HCT116 (cell line): ENCODE measurements at regions not wholly inside any gene's neighbourhood (a gene's known extent, or its start where the extent isn't known, plus 50 kb on each side); places are given as distances from the start of the nearest gene placed in this dataset.

Experiments used
- ATAC-seq: fragments of 200-7000 bp; cut with Tn5 transposase; 2 replicates; pipeline ENCODE4 v1.9.1; 2020; ENCODE audit warnings: mild to moderate bottlenecking, moderate library complexity
- BruUV-seq: library from RNA; stranded (reverse); fragments of 400-500 nt; replicated peaks from 2 replicates; lab custom pipeline; 2021; lab: Mats Ljungman, UMichigan
- CTCF ChIA-PET: fragments of 300-600 bp; sonication (Branson Sonifier 250); formaldehyde crosslinking; loops from one replicate; lab custom pipeline; 2021; ENCODE audit warnings: antibody characterized with exemption; lab: Charles Lee
- POLR2A ChIA-PET: fragments of 300-600, 350-600 bp; sonication (Branson Sonifier 250); formaldehyde crosslinking; loops from one replicate; lab custom pipeline; 2021; ENCODE audit warnings: antibody characterized with exemption; lab: Charles Lee
- RAD21 ChIA-PET, 2 experiments: fragments of 300-600 bp; sonication (Branson Sonifier 250); formaldehyde crosslinking; loops; one replicate each; lab custom pipeline; 2023; ENCODE audit warnings: low total read pairs in 2 of 2; ENCODE audit not compliant: uncharacterized antibody in 2 of 2, unreplicated experiment in 2 of 2, low non-redundant PET in 1 of 2; lab: Charles Lee
- DNase-seq: peaks from one replicate; pipeline ENCODE4 v3.0.0-alpha.2; 2010; ENCODE audit warnings: low read depth, low spot score
- H2AFZ ChIP-seq: fragments of 200-600 bp; shearing (Covaris generic), sonication (generic); 2 replicates; pipeline ENCODE4 v1.6.1; 2017; ENCODE audit warnings: low read depth, mixed run types, mixed read lengths, antibody characterized with exemption, low read length; ENCODE audit not compliant: poor library complexity, severe bottlenecking
- H3K27ac ChIP-seq: 2 replicates; pipeline ENCODE4 v1.5.1; 2012; ENCODE audit warnings: low read depth, low read length
- H3K27me3 ChIP-seq: fragments of 200-600 bp; sonication (generic); 2 replicates; pipeline ENCODE4 v1.6.1; 2016; ENCODE audit warnings: mixed run types, low read length, mixed read lengths; ENCODE audit not compliant: insufficient read depth
- H3K36me3 ChIP-seq, 2 experiments: fragments of 200-500 bp in 1 of 2; fragments of 200-600 bp in 1 of 2; sonication (Bioruptor generic) in 1 of 2; sonication (generic) in 1 of 2; 2 replicates each; pipeline versions ENCODE4 v1.5.1 to v1.6.1; 2014 to 2016; ENCODE audit warnings: low read length in 2 of 2, inconsistent platforms in 1 of 2, mixed read lengths in 1 of 2, mixed run types in 1 of 2; ENCODE audit not compliant: insufficient read depth in 2 of 2, control insufficient read depth in 1 of 2
- H3K4me1 ChIP-seq, 2 experiments: fragments of 200-600 bp in 1 of 2; sonication (generic) in 1 of 2; 2 replicates each; pipeline versions ENCODE4 v1.5.1 to v1.6.1; 2012 to 2017; ENCODE audit warnings: low read length in 2 of 2, inconsistent platforms in 1 of 2, mild to moderate bottlenecking in 1 of 2, mixed read lengths in 1 of 2, mixed run types in 1 of 2, moderate library complexity in 1 of 2; ENCODE audit not compliant: insufficient read depth in 2 of 2, control insufficient read depth in 1 of 2
- H3K4me2 ChIP-seq: fragments of 200-600 bp; sonication (generic); 2 replicates; pipeline ENCODE4 v1.6.1; 2017; ENCODE audit warnings: mixed run types, low read length, mixed read lengths
- H3K4me3 ChIP-seq, 2 experiments: fragments of 200-600 bp in 1 of 2; sonication (generic) in 1 of 2; replicated peaks in 1 of 2; 2 replicates each; pipeline ENCODE4 v1.5.1; 2011 to 2016; ENCODE audit warnings: low read length in 2 of 2, control low read depth in 1 of 2, low read depth in 1 of 2, mild to moderate bottlenecking in 1 of 2, mixed read lengths in 1 of 2, mixed run types in 1 of 2
- H3K79me2 ChIP-seq: fragments of 200-600 bp; sonication (generic); 2 replicates; pipeline ENCODE4 v1.6.1; 2017; ENCODE audit warnings: mild to moderate bottlenecking, mixed run types, low read length, moderate library complexity, mixed read lengths; ENCODE audit not compliant: insufficient read depth
- H3K9ac ChIP-seq: fragments of 200-600 bp; sonication (generic); 2 replicates; pipeline ENCODE4 v1.6.1; 2016; ENCODE audit warnings: low read length, mixed read lengths
- H3K9me2 ChIP-seq: fragments of 200-600 bp; sonication (generic), shearing (Covaris generic); 2 replicates; pipeline ENCODE4 v1.6.1; 2017; ENCODE audit warnings: mixed run types, mild to moderate bottlenecking, moderate library complexity; ENCODE audit not compliant: insufficient read depth
- H3K9me3 ChIP-seq, 2 experiments: fragments of 200-500 bp in 1 of 2; fragments of 200-600 bp in 1 of 2; sonication (Bioruptor generic) in 1 of 2; sonication (generic) in 1 of 2; 2 replicates each; pipeline ENCODE4 v1.6.1; 2014 to 2017; ENCODE audit warnings: low read length in 2 of 2, mixed read lengths in 2 of 2, inconsistent platforms in 1 of 2, low read depth in 1 of 2, mild to moderate bottlenecking in 1 of 2, mixed run types in 1 of 2, moderate library complexity in 1 of 2; ENCODE audit not compliant: control insufficient read depth in 1 of 2, insufficient read depth in 1 of 2
- H4K20me1 ChIP-seq: fragments of 200-600 bp; sonication (generic), shearing (Covaris generic); 2 replicates; pipeline ENCODE4 v1.6.1; 2017; ENCODE audit warnings: mixed run types, mild to moderate bottlenecking, moderate library complexity; ENCODE audit not compliant: insufficient read depth
- CEBPB ChIP-seq: IDR thresholded peaks from 2 replicates; pipeline ENCODE4 v1.6.1; 2012; ENCODE audit warnings: low read depth
- EGR1 ChIP-seq: IDR thresholded peaks from 2 replicates; pipeline ENCODE4 v1.6.1; 2012; ENCODE audit warnings: low read depth
- EZH2 ChIP-seq: fragments of 200-600 bp; sonication (generic); IDR thresholded peaks from 2 replicates; pipeline ENCODE4 v1.6.1; 2017; ENCODE audit warnings: antibody characterized with exemption, mixed run types
- EZH2phosphoT487 ChIP-seq: fragments of 200-600 bp; IDR thresholded peaks from 2 replicates; pipeline ENCODE4 v1.6.1; 2018; ENCODE audit warnings: antibody characterized with exemption, borderline replicate concordance
- JUND ChIP-seq: IDR thresholded peaks from 2 replicates; pipeline ENCODE4 v1.6.1; 2012
- MAX ChIP-seq: IDR thresholded peaks from 2 replicates; pipeline ENCODE4 v1.6.1; 2012
- POLR2A ChIP-seq: IDR thresholded peaks from 2 replicates; pipeline ENCODE4 v1.7.0; 2011; ENCODE audit warnings: borderline replicate concordance; ENCODE audit not compliant: insufficient read depth, insufficient read length; ENCODE audit errors: extremely low read depth
- SIN3A ChIP-seq: IDR thresholded peaks from 2 replicates; pipeline ENCODE4 v1.6.1; 2012; ENCODE audit warnings: low read depth
- SP1 ChIP-seq: IDR thresholded peaks from 2 replicates; pipeline ENCODE4 v1.6.1; 2012; ENCODE audit warnings: low read depth
- SRF ChIP-seq: IDR thresholded peaks from 2 replicates; pipeline ENCODE4 v1.6.1; 2012; ENCODE audit warnings: low read depth
- TCF7L2 ChIP-seq: IDR thresholded peaks from 2 replicates; pipeline ENCODE4 v1.7.0; 2011; ENCODE audit warnings: borderline replicate concordance, inconsistent platforms; ENCODE audit not compliant: insufficient read depth, insufficient read length; ENCODE audit errors: extremely low read depth
- ZFX ChIP-seq: fragments of 450-650 bp; IDR thresholded peaks from 2 replicates; pipeline ENCODE4 v1.6.1; 2017
- intact Hi-C: fragments of 100-400 bp; cut with micrococcal nuclease; formaldehyde crosslinking; loops from 2 replicates; pipeline ENCODE4 v1.10.0; 2022
- TF ChIP-seq, protein P1 (sequence below): IDR thresholded peaks from 2 replicates; pipeline ENCODE4 v1.6.1; 2011; ENCODE audit warnings: mild to moderate bottlenecking, low read length, moderate library complexity; ENCODE audit not compliant: insufficient replicate concordance; ENCODE audit errors: extremely low read depth
- TF ChIP-seq, protein P2 (sequence below), 3 experiments: fragments of 200-600 bp in 1 of 3; sonication (generic) in 1 of 3; IDR thresholded peaks in 2 of 3; conservative IDR thresholded peaks in 1 of 3; 2 replicates each; pipeline ENCODE4 v1.5.1; 2012 to 2017; ENCODE audit warnings: low read depth in 2 of 3, low read length in 2 of 3, antibody characterized with exemption in 1 of 3, borderline replicate concordance in 1 of 3, control low read depth in 1 of 3, mild to moderate bottlenecking in 1 of 3, mixed read lengths in 1 of 3, mixed run types in 1 of 3, moderate library complexity in 1 of 3; ENCODE audit not compliant: insufficient read depth in 1 of 3

- no peak for TF ChIP-seq EZH2
- TF ChIP-seq, protein P1, sequence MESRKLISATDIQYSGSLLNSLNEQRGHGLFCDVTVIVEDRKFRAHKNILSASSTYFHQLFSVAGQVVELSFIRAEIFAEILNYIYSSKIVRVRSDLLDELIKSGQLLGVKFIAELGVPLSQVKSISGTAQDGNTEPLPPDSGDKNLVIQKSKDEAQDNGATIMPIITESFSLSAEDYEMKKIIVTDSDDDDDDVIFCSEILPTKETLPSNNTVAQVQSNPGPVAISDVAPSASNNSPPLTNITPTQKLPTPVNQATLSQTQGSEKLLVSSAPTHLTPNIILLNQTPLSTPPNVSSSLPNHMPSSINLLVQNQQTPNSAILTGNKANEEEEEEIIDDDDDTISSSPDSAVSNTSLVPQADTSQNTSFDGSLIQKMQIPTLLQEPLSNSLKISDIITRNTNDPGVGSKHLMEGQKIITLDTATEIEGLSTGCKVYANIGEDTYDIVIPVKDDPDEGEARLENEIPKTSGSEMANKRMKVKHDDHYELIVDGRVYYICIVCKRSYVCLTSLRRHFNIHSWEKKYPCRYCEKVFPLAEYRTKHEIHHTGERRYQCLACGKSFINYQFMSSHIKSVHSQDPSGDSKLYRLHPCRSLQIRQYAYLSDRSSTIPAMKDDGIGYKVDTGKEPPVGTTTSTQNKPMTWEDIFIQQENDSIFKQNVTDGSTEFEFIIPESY = no peak
Observed at GRCh38 chr3:104631254-104631653, 735.5 kb upstream of the ALCAM start (continued).

- Histone ChIP-seq H3K27me3 (no peaks in the 10 kb centered on the region), H3K4me3 (no peak overlapping the region), H3K9me3 (peaks cover 0 to 5% of the 10 kb centered on the region in 2 experiments; a peak in 1 of 4 replicates), H3K9ac (no peak overlapping the region), H3K79me2 (no peaks in the 10 kb centered on the region), H2AFZ (no peak overlapping the region), H4K20me1 (no peaks in the 10 kb centered on the region), H3K9me2 (no peaks in the 10 kb centered on the region; the same call in 1 of the 2 replicates), H3K27ac (no peak overlapping the region), H3K36me3 (no peaks in the 10 kb centered on the region), H3K4me2 (no peak overlapping the region), H3K4me1 (peaks cover 0 to 13% of the 10 kb centered on the region in 2 experiments; a peak in 3 of 4 replicates)
- CTCF ChIA-PET = no interaction called here
- DNase-seq = no peak
- intact Hi-C loops = no loop called here
- RAD21 ChIA-PET = no interaction called here
- BruUV-seq = no TSS peak
- no peak for ATAC-seq
- no peak for TF ChIP-seq SRF
- no peak for TF ChIP-seq EZH2phosphoT487
- TF ChIP-seq CEBPB = no peak
- no peak for TF ChIP-seq POLR2A
- POLR2A ChIA-PET = no interaction called here
Observed at GRCh38 chr3:104632521-104632920, 734.2 kb upstream of the ALCAM start.

DNA sequence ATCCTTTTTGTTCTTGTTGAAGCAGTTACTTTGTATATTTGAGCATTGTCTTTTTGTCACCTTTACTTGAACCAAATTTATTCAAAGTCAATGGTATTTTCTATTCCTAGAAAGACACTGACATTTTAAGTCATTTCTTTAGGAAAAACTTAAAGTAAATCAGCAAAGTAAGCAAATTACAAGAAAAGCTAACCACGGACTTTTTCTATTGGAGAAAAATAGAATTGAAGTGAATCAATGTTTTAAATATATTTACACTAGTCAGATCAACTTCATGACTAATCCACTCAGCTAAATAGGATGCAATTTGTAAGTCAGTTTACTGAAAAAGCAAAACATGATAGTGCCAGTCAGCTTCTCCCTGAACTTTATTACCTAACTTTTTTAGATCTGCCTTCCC is 733.8 kb upstream of the ALCAM start:
- ChIA-PET CTCF (no interaction called here), POLR2A (no interaction called here), RAD21 (no interaction called here)
- H3K9ac ChIP-seq = no peak overlapping the region
- no peak for TF ChIP-seq JUND
- no peak for TF ChIP-seq CEBPB
- no peak for TF ChIP-seq SIN3A
- TF ChIP-seq EZH2 = no peak
- no peak for TF ChIP-seq SP1
- no peak for TF ChIP-seq TCF7L2
- no peak for TF ChIP-seq EGR1
- TF ChIP-seq, protein P2, sequence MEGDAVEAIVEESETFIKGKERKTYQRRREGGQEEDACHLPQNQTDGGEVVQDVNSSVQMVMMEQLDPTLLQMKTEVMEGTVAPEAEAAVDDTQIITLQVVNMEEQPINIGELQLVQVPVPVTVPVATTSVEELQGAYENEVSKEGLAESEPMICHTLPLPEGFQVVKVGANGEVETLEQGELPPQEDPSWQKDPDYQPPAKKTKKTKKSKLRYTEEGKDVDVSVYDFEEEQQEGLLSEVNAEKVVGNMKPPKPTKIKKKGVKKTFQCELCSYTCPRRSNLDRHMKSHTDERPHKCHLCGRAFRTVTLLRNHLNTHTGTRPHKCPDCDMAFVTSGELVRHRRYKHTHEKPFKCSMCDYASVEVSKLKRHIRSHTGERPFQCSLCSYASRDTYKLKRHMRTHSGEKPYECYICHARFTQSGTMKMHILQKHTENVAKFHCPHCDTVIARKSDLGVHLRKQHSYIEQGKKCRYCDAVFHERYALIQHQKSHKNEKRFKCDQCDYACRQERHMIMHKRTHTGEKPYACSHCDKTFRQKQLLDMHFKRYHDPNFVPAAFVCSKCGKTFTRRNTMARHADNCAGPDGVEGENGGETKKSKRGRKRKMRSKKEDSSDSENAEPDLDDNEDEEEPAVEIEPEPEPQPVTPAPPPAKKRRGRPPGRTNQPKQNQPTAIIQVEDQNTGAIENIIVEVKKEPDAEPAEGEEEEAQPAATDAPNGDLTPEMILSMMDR (IDR thresholded peaks at IDR 0.05 in 2 of 3, conservative IDR thresholded peaks at IDR 0.05 in 1 of 3; ENCODE audit: borderline replicate concordance in 1 of 3, insufficient read depth in 1 of 3, low read depth in 2 of 3, low read length in 2 of 3) = no peak
- no peak for TF ChIP-seq ZFX
- no peak for TF ChIP-seq MAX
- no TSS peak for BruUV-seq
- H3K79me2 ChIP-seq = no peaks in the 10 kb centered on the region
- DNase-seq (no peak), ATAC-seq (no peak)
- no peak overlapping the region for H3K4me2 ChIP-seq
- peaks cover 0 to 5% of the 10 kb centered on the region in 2 experiments; a peak in 1 of 4 replicates for H3K9me3 ChIP-seq
- H3K4me1 ChIP-seq = peaks cover 0 to 13% of the 10 kb centered on the region in 2 experiments; a peak in 3 of 4 replicates
- H3K36me3 ChIP-seq = no peaks in the 10 kb centered on the region
- no peak overlapping the region for H3K27ac ChIP-seq
- no peaks in the 10 kb centered on the region; the same call in 1 of the 2 replicates for H3K9me2 ChIP-seq
- H3K27me3 ChIP-seq = no peaks in the 10 kb centered on the region
- H3K4me3 ChIP-seq = no peak overlapping the region
- no peaks in the 10 kb centered on the region for H4K20me1 ChIP-seq
- H2AFZ ChIP-seq = no peak overlapping the region
- intact Hi-C loops = no loop called here
